ENCODE measurements at regions not wholly inside any gene's neighbourhood (a gene's known extent, or its start where the extent isn't known, plus 50 kb on each side); places are given as distances from the start of the nearest gene placed in this dataset.

DNA sequence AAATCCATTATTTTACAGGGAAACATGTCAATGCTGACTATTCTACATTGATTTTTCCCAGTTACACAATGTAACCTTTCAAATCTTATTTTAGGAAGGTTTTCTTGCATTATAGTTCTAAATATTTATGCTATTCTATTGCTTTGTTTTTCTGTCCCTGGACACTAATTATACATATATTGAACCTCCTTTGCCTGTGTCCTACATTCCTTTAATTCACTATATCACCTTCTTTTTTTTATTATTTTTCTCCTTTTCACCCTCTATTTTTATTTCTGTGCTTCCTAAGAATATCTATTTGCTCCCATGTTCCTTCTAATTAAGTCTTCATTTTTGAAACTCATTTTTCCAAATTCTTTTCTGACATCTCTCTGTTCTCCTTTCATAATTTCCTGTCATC lies 259.2 kb downstream of the TJP1 start:
- DNase-seq = no peak
- Mint-ChIP-seq H3K4me1 (ENCODE audit: low read depth) (no peaks in the 10 kb centered on the region), H3K4me3 (no peak overlapping the region), H3K36me3 (ENCODE audit: low read depth) (no peaks in the 10 kb centered on the region), H3K27me3 (ENCODE audit: insufficient read depth) (peaks cover 19% of the 10 kb centered on the region; the same call in 1 of the 2 replicates), H3K9me3 (no peaks in the 10 kb centered on the region), H3K27ac (no peak overlapping the region)
- TF ChIP-seq CTCF (IDR thresholded peaks at IDR 0.05) = no peak

DNA sequence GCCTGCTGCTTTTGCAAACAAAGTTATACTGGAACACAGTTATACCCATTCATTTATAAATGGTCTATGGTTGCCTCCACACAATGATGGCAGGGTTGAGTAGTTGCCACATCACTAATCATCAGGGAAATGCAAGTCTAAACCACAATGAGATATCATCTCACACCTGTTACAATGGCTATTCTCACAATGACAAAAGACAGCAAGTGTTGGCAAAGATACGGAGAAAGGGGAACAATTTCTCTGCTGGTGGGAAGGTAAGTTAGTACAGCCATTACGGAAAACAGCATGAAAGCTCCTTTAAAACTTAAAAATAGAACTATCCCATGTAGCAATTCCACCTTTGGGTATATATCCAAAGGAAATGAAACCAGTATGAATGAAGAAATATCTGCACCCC lies 261.4 kb downstream of the TJP1 start:
- no peak for DNase-seq
- H3K27ac Mint-ChIP-seq = no peak overlapping the region
- no peaks in the 10 kb centered on the region for H3K9me3 Mint-ChIP-seq
- no peak for TF ChIP-seq CTCF (IDR thresholded peaks at IDR 0.05)
- H3K36me3 Mint-ChIP-seq (ENCODE audit: low read depth) = no peaks in the 10 kb centered on the region
- no peak overlapping the region for H3K4me3 Mint-ChIP-seq
- peaks cover 9% of the 10 kb centered on the region; the same call in 1 of the 2 replicates for H3K4me1 Mint-ChIP-seq (ENCODE audit: low read depth)
- peaks cover 28% of the 10 kb centered on the region for H3K27me3 Mint-ChIP-seq (ENCODE audit: insufficient read depth)

GRCh38 chr15:29558261-29558660 lies 264.0 kb downstream of the TJP1 start:
- H3K9me3 Mint-ChIP-seq = no peaks in the 10 kb centered on the region
- no peak overlapping the region for H3K4me3 Mint-ChIP-seq
- H3K4me1 Mint-ChIP-seq (ENCODE audit: low read depth) = peaks cover 14% of the 10 kb centered on the region; the same call in 1 of the 2 replicates
- no peak for TF ChIP-seq CTCF (IDR thresholded peaks at IDR 0.05)
- no peaks in the 10 kb centered on the region for H3K36me3 Mint-ChIP-seq (ENCODE audit: low read depth)
- DNase-seq = no peak
- H3K27ac Mint-ChIP-seq = no peak overlapping the region
- peaks cover 26% of the 10 kb centered on the region for H3K27me3 Mint-ChIP-seq (ENCODE audit: insufficient read depth)

GRCh38 chr15:29557171-29557570 lies 265.1 kb downstream of the TJP1 start:
- Mint-ChIP-seq H3K36me3 (ENCODE audit: low read depth) (no peaks in the 10 kb centered on the region), H3K4me1 (ENCODE audit: low read depth) (peaks cover 14% of the 10 kb centered on the region; the same call in 1 of the 2 replicates), H3K27me3 (ENCODE audit: insufficient read depth) (peaks cover 26% of the 10 kb centered on the region), H3K4me3 (no peak overlapping the region), H3K27ac (no peak overlapping the region), H3K9me3 (no peaks in the 10 kb centered on the region)
- DNase-seq = no peak
- no peak for TF ChIP-seq CTCF (IDR thresholded peaks at IDR 0.05)

DNA sequence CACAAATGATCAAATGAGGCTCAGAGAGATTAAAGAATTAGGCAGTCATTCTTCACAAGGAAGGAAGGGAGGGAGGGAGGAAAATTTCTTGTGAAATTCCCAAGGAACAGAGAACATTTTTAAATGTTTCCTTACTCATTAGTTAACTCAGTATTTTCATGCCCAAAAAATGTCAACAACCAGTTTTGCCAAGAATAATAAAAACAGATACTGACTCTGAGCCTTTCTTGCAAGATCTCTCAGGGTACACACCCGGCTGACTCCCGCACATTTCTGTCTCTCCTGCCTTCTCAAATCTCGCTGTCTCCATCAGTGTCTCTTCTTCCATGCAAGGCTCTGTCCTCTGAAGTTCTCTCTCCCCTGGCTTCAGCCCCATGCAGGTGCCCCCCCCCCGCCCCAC lies 265.9 kb downstream of the TJP1 start:
- Mint-ChIP-seq H3K27ac (no peak overlapping the region), H3K4me1 (ENCODE audit: low read depth) (peaks cover 14% of the 10 kb centered on the region; the same call in 1 of the 2 replicates), H3K4me3 (no peak overlapping the region), H3K9me3 (no peaks in the 10 kb centered on the region), H3K27me3 (ENCODE audit: insufficient read depth) (peaks cover 24% of the 10 kb centered on the region), H3K36me3 (ENCODE audit: low read depth) (no peaks in the 10 kb centered on the region)
- no peak for TF ChIP-seq CTCF (IDR thresholded peaks at IDR 0.05)
- DNase-seq = peak; percentile 31

GRCh38 chr15:29554531-29554930 lies 267.7 kb downstream of the TJP1 start:
- DNase-seq = no peak
- no peaks in the 10 kb centered on the region for H3K36me3 Mint-ChIP-seq (ENCODE audit: low read depth)
- H3K27ac Mint-ChIP-seq = no peak overlapping the region
- H3K27me3 Mint-ChIP-seq (ENCODE audit: insufficient read depth) = peaks cover 25% of the 10 kb centered on the region
- H3K9me3 Mint-ChIP-seq = no peaks in the 10 kb centered on the region
- no peak overlapping the region for H3K4me3 Mint-ChIP-seq
- no peak for TF ChIP-seq CTCF (IDR thresholded peaks at IDR 0.05)
- peaks cover 14% of the 10 kb centered on the region; the same call in 1 of the 2 replicates for H3K4me1 Mint-ChIP-seq (ENCODE audit: low read depth)

Data from HFFc6 (cell line).